ENCODE measurements at regions not wholly inside any gene's neighbourhood (a gene's known extent, or its start where the extent isn't known, plus 50 kb on each side); places are given as distances from the start of the nearest gene placed in this dataset.
"Not testable (repeated sequence)": the region's sequence is repeated elsewhere in the genome, so short reads cannot be mapped to it uniquely, and the experiment has no call there.

DNA sequence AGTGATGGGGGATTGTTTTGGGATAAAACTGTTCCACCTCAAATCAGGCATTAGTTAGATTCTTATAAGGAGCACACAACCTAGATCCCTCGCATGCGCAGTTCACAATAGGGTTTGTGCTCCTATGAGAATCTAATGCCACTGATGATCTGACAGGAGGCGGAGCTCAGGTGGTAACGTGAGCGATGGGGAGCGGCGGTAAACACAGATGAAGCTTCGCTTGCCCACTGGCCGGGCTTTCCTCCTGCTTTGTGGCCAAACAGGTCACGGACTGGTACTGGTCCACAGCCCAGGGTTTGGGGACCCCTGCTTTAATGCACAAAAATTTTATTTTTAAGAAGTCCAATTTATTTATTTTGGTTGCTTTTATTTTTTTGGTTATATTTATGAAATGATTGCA is 238.8 kb downstream of the AACS start:
- DNase-seq = no peak

DNA sequence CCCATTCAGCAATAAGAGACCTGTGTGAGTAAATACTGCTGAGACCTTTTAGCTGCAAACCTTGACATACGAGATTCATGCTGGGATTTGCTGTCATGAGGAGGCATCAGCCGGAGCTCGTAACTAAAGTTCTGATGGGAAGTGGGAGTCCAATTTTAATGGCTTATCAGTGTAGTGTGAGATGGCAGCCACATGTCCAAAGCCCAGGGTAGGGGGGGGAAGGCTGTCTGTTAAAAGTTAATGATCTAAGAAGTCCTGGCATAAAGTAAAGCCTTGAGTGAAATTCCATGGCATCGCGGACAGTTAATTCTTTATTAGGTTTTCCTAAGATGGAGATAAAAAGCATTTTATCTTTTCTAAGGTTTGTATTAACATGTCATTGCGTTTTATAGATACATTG is 240.0 kb downstream of the AACS start:
- DNase-seq = no peak

DNA sequence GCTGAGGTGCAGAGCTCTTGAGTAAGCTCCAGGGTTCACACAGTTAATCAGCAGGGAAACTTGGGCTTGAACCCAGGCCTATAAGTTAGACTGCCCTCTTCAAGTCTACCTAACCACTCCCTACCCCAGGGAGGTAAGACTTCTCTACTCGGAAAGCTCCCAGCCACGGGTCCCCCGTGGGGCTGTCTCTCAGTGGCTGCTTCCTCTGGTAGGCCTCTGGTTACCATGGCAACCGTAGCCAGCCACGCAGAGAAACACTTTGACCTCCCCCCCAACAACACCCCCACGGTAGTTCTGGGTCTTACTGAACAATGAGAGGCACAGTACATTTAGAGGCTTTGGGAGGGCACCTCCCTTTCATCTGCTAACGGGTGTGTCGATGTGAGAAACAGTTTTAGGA is 245.2 kb downstream of the AACS start:
- peak in 27 of 56 donors; percentile 9 to 74 (median 32) for DNase-seq

DNA sequence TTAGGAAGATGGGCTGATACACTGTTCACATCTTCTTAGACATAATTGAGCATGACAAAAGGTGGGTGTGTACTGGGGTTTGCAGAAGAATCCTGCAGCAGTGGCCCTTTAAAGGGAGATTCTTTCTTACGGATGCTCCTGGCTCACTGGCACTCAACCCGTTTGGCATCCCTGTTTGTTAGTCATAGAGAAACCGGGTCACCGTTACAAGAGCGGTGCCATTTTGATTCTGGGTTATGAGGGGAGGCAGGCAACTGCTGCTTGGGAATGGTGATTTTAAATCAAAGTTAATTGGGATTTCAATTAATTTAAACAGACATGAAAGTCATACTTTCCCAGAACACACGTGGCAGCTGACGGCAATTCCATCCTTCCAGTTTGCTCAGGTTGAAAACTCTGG is 245.8 kb downstream of the AACS start:
- DNase-seq = peak in 9 of 56 donors; percentile 6 to 60 (median 29)

DNA sequence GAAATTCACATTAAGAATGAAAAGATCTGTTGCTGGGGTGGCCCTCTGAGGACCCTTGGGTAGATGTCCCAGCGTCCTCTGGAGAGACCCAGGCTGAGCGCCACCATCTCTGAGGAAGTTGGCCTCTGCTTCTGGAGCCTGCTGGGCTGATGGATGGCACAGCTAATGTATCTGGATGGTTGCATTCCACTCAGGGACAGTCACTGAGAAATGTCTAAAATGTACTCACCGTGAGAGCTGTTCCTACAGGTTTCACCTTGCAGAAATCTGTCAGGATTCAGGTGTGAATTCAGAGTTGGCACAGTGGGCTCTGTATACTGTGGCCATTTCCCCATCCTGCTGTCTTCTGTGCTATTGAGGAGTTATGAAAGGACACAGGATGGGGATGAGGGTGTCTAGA is 247.2 kb downstream of the AACS start:
- DNase-seq = no peak

DNA sequence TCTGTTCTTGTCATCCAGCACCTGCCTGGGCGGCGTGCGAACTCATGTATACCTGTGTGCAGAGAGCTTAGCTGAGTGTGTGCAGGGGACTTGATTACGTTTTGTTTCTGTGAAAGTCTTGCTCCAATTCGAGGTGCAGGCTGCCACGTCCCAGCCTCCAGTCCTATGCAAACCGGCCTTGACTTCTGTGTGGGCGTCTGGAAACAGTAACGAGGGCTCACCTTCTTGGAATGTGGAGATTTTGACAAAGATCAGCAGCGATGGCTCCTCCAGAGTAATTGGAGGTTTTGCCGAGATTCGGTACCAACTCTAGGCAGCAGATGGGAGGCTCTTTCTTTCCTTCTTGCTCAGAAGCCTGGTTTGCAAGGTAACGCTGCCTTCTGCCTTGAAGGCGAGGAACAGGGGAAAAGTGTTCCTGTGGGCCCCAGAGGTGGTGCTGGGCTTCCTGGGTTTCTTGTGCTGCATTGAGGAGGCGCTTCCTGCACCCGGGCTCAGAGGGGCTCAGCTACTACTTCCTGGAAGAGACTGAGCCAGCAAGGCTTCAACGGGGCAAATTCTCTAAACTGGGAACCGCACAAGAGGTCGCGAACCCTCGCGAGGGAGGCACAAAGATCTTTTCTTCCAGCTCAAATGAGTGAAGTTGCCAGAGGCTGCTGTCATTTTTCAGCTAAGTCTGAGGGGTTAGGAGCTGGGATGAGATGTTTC is 249.0 kb downstream of the AACS start:
- DNase-seq = peak in 9 of 56 donors; percentile 6 to 46 (median 31)

DNA sequence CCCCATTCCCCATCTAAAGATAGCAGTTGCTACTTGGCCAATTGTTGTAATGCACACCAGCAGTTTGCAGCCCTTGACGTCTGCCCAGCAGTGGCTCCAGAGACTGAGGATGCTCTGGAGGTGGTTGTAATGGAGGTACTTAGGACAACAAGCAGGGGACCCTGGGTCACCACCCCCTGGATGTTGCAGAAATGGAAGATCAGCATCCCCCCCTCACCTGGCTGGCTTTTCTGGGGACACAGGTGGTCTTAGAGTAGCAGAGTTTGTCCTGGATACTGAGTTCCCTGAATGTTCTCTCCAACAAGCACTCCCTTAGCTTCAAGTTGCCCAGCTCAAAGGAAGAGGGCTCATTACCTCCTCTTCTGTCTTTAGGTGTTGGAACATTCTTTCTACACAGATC is 250.5 kb downstream of the AACS start:
- DNase-seq = no peak

DNA sequence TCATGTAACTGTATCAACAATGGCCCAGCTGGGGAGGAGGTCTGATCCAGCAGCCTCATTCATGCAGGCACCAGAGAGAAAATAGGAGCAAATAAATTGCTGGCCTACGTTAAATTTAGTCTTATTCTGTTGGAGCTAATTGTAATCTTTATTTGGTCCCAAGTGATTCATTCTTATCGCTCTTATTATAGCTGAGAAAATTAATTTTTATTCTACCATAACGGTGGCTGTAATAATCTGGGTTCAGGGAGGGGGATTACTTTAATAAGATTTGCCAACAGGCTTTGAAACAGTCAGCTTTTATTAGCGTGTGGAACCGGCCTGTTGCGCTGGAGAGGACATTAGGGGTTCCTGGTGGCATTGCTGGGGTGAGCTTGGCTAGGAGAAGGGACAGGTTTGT is 254.9 kb downstream of the AACS start:
- no peak for DNase-seq

DNA sequence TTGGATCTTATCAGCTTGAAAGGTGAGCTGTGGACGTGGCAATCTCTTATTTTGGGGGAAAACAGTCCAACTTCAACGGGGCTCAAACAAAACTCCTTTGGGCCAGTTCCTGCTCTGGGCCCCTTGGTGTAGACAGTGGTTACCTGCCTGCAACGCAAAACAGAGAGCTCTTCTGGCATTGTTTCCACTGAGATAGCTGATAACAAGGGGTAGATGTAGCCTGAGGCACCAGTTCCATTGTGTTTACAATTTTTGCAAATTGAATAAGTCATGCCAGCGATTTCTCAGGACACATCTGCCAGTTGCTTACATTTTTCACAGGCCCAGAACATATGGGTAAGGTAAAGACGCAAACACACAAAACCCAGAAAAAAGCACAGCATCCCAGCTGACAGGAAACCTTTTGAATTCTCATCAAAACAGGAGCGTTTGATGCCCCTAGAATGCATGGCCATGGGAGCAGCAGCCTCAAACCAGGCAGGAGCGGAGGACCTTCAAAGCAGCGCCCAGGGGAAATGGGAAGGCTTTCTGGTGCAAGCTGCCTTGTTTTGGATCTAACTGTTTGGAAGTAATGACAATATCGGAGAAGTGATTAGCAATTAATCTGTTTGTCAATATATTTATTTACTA is 259.7 kb downstream of the AACS start:
- DNase-seq = no peak

DNA sequence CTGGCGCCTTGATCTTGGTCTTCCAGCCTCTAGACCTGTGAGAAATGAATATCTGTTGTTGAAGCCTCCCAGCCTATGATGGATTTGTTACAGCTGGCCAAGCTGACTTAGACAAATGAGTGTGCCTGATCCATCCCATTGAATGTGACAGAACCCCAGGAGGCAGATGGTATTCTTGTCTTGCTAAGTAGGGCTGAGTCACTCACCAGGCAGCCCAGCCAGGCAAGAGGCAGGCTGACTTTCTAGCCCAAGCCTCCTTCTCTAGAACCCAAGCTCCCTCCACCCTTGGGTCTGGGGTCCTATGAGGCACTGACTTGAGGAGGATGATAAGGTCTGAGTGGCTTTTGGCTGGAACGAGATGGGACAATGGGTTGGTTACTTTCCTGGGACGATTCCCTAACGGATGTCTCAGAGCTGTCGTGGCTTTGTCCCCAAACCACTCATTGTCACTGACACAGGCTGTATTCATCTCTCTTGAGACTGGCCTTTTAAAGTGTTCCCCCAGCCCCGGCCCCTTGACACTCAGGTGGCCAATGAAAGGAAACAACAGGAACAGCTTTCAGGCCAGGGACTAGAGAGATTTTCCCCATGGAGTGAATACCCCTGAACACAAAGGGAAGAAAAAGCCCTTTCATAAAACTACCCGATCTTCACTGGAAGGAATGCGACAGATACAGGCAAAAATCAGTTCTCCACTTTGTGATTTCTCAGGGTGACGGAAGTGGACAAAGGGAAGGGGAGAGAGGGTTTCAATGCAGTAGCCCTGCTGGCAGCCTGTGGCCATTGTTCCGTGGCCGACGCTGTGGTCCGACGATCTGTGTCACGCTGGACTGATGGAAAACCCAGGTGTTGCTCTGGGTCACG is 264.2 kb downstream of the AACS start:
- DNase-seq = peak in 1 of 56 donors; percentile 32

DNA sequence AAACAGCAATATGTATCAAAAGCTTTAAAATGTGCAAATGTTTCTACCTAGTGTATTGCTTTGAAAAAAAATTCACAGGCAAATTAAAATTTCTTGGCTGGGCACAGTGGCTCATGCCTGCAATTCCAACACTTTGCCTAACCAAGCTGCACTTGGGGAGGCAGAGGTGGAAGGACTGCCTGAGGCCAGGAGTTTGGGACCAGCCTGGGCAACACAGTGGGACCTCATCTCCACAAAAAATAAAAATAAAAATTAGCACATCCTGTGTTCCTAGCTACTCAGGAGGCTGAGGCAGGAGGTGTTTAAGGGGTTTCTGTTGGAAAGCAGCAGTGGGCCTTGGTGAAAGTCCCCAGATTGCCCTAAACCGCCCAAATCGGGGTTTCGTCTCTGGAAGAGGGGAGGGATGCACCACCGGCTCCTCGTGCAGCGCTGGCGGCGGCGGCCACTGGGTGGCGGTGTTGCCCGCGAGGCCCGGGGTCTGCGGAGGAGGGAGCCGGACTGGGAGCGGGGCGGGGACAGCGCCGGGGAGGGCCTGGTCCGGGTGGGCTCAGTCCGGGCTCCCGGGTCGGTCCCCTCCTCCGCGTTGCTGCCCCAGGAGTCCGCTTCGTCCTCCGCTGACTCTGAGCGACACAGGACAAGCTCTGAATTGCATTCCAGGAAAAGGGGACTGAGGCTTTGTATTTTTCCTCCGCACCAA is 265.6 kb downstream of the AACS start:
- peak in 53 of 56 donors; percentile 13 to 90 (median 64) for DNase-seq

DNA sequence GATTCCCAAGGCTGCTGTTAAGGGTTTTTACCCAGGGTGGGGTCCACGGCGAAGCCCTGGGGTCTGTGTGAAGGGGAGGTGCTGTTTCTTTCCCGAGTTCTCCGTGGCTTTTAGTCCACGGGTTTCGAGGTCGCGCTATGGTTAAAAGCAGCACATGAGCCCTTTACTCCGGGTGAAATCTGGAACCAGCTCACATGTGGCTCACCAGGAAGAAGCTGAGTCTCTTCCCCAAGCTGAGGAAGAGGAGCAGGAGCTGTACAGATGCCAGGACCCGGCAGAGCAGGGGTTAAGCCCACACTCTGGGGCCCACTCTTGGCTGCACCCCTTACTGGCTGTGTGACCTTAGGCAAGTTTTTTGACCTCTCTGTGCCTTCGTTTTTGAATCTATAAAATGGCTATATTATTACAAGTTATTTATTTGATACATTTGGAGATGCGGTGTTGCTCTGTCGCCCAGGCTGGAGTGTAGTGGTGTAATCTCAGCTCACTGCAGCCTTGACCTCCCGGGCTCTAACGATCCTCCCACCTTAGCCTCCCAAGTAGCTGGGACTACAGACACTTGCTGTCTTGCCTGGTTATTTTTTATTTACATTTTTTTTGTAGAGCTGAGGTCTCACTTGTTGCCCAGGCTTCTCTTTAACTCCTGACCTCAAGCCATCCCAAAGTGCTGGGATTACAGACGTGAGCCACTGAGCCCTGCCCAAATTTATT is 266.3 kb downstream of the AACS start:
- peak in 2 of 56 donors; percentile 32 to 36 for DNase-seq

DNA sequence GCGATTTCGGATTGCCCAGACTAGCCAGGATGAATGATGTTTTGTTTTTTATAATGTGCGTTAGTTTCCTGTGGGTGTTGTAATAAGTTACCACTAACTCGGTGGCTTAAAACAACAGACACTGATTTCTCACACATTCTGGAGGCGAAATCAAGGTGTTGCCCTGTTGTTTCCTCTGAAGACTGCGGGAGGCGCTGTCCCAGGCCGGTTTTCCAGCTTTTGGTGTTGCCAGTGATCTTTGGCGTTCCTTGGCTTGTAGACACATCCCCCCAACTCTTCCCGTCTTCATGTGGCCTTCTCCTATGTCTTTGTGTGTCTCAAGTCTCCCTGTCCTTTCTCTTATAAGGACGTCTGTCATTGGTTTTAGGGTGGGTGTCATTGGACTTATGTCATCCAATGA is 267.7 kb downstream of the AACS start:
- DNase-seq = no peak

DNA sequence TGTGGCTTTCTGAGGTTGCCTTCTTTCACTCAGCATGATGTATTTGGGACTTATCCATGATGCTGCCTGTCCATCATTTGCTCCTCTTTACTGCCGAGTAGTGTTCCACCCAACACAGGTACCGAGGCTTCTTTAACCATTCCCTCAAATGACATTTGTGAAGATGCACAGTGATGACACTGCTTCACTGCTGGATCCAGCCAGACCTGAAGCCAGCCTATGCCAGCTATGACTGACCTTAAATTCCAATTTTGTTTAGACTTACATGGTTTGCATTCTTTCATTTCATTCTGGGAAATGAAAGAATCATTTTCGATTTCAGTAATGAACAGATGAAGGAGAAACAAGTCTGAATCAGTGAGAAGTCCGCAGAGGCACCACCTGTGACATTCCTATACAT is 271.0 kb downstream of the AACS start:
- DNase-seq = no peak

DNA sequence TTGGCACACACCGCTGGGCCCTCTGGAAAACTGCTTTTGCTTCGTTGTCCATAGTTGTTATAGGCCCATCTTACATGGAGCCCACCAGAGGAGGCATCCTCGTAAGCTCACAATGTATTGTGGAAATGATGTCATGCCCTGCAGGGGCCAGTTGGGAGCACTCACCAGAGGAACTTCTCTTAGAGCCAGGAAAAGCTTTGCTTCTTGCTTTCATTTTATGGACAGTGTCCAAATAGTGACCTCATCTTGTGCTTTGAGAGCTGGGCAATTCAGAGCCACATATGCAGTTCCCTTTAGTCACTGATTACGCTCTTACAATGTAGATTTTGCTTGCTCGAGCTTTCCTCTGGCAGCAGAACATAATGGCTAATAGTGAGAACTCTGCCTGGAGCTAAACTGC is 275.6 kb downstream of the AACS start:
- DNase-seq = peak in 22 of 56 donors; percentile 3 to 55 (median 16)

DNA sequence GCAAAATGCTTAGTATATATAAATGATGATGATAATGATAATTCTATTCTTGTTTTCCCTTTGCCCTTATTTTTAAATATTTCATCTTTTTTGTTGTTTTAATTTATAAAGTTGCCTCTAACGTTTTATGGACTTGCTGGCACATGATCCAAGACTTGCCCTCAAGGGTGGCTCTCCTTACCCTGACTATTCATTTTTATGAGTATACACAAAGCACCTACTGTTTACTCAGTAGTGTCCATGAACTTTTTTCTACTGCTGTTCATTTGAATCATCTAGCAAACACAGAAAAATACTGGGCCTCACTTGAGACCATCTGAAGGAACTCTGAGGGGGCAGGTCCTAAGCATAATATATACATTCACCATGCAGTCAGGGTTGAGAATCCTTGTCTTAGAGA is 276.2 kb downstream of the AACS start:
- no peak for DNase-seq

DNA sequence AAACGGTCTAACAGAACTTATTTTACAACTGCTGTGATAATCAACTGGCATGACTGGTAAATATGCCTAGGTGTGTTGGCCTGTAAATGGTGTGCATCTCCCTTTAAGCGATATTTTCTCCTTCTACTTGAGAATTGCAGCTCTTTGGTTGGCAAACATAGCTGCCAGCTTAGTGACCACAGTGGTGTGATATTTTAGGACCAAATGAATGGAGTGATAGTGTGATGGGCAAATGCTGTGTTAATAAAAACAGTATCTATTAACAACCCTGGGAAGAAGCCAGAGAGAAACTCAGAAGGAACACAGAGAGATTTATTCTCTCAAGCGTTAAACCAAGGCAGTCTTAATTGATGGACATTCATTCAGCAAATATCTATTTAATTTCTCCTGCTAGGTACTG is 278.4 kb downstream of the AACS start:
- no peak for DNase-seq

DNA sequence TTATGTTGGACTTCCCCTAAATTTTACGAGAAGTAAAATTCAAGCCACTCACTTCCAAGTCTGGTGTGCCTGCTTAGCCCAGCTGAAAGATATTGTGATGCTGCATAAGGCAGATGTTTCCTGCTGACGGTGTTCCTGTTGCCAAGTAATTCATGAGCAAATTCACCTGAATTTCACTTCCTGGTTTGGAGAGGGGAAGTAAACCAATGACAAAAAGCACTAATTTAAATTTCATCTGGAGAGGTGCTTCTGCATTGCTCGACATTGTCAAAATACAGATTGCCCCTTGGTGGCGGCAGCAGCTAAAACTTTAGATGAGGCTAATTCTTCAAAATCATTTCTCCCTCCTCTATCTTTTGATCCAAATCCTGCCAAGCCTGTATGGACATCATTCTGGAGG is 281.1 kb downstream of the AACS start:
- peak in 17 of 56 donors; percentile 2 to 65 (median 14) for DNase-seq

DNA sequence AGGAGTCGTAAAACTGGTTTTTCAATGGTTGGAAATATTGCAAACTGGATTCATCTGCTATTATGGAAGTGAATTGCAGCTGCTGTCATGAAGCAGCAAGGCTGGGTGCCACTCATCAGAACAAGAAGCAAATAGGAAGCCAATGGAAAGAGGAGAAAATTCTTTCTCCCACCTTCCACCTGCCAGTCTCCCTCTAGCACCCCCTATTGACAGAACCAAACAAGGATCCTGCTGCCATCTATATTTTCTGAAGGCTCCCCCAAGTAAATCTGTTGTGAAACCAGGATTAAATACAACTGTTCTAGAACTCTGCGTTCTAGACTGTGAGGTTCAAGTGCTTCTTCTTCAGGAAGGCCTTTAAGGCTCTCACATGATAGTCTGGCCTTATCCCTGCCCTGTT is 286.6 kb downstream of the AACS start:
- no peak for DNase-seq

DNA sequence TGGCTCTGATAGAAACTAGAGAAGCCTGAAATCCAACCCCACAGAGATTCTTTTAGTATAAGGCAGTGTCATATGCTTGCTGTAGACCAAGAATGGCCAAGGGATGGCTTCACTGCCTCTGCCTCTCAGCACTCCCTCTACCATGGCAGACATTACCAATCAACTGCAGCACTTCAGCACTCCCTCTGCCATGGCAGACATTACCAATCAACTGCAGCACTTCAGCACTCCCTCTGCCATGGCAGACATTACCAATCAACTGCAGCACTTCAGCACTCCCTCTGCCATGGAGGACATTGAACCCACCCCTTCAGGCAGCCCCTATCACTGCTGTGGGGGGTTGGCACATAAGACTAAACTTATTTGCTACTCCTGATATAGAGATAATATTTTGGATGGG is 287.8 kb downstream of the AACS start:
- DNase-seq = not testable (repeated sequence)

DNA sequence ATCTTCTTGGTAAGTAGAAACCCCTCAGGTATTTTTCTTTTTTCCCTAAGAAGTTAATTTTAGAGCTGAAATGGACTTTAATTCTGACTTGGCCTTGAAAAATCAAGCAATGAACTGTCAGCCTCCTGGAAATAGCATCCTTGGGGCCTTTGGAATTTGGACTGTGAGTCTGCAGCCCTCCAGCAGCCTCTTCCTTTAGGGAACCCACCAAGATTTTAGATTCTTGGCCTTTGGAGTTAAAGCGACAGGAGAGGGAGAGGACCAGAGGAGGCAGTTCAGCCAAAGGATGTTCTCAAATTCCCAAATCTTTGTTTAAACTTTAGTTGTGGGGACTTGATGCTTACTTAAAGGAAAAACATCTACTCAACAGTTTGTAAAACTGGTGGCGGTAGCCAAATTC is 288.6 kb downstream of the AACS start:
- no peak for DNase-seq
